ENCODE measurements at regions not wholly inside any gene's neighbourhood (a gene's known extent, or its start where the extent isn't known, plus 50 kb on each side); places are given as distances from the start of the nearest gene placed in this dataset.
"Not testable (repeated sequence)": the region's sequence is repeated elsewhere in the genome, so short reads cannot be mapped to it uniquely, and the experiment has no call there.

- H3K4me3 Mint-ChIP-seq, H3K27ac Mint-ChIP-seq, DNase-seq, H3K4me1 Mint-ChIP-seq, ATAC-seq: not testable (repeated sequence)
- peaks cover 41% of the 10 kb centered on the region for H3K27me3 Mint-ChIP-seq
- H3K9me3 Mint-ChIP-seq = peaks cover 0 to 15% of the 10 kb centered on the region in 2 donors
These were observed 86.7 kb upstream of the OR4E1 start for GRCh38 chr14:21760360-21760759.

- Mint-ChIP-seq H3K9me3 (no peaks in the 10 kb centered on the region), H3K27me3 (peaks cover 36% of the 10 kb centered on the region), H3K4me3 (peak overlapping the region; percentile 44 to 61), H3K27ac (peak overlapping the region in 1 of 2 donors; percentile 8), H3K4me1 (peaks cover 7% of the 10 kb centered on the region)
- ATAC-seq = peak; percentile 56
- DNase-seq = no peak
These were observed 75.8 kb upstream of the OR4E1 start for GRCh38 chr14:21749306-21749868.

- Mint-ChIP-seq H3K4me3 (peak overlapping the region; percentile 44 to 61), H3K27ac (peak overlapping the region; percentile 8 to 31), H3K9me3 (no peaks in the 10 kb centered on the region)
These were observed 75.3 kb upstream of the OR4E1 start for GRCh38 chr14:21748869-21749303.

GRCh38 chr14:21735639-21736307, 62.2 kb upstream of the OR4E1 start:
- H3K27ac Mint-ChIP-seq = no peak overlapping the region
- peak overlapping the region; percentile 37 to 70 for H3K4me3 Mint-ChIP-seq
- peaks cover 8% of the 10 kb centered on the region for H3K4me1 Mint-ChIP-seq
- ATAC-seq = peak; percentile 88
- peaks cover 48% of the 10 kb centered on the region for H3K27me3 Mint-ChIP-seq
- DNase-seq = peak in 1 of 2 donors; percentile 33
- no peaks in the 10 kb centered on the region for H3K9me3 Mint-ChIP-seq

More at GRCh38 chr14:21748869-21749303, 75.3 kb upstream of the OR4E1 start:
- H3K4me1 Mint-ChIP-seq = peaks cover 7% of the 10 kb centered on the region
- ATAC-seq (peak; percentile 95), DNase-seq (peak; percentile 36 to 56)
- H3K27me3 Mint-ChIP-seq = peaks cover 33% of the 10 kb centered on the region

- Mint-ChIP-seq H3K4me1 (peaks cover 10% of the 10 kb centered on the region), H3K9me3 (no peaks in the 10 kb centered on the region), H3K27me3 (peaks cover 44% of the 10 kb centered on the region), H3K27ac (no peak overlapping the region), H3K4me3 (peak overlapping the region in 1 of 2 donors; percentile 70)
- DNase-seq (no peak), ATAC-seq (no peak)
These were observed 61.6 kb upstream of the OR4E1 start for GRCh38 chr14:21735200-21735599.

- Mint-ChIP-seq H3K4me3 (peak overlapping the region; percentile 17 to 70), H3K4me1 (peaks cover 16% of the 10 kb centered on the region), H3K9me3 (no peaks in the 10 kb centered on the region), H3K27ac (peak overlapping the region in 1 of 2 donors; percentile 21), H3K27me3 (peaks cover 38% of the 10 kb centered on the region)
- ATAC-seq = peak; percentile 64
- DNase-seq = peak; percentile 43 to 44
These were observed 60.9 kb upstream of the OR4E1 start for GRCh38 chr14:21734457-21735074.

GRCh38 chr14:21729703-21730233, 56.1 kb upstream of the OR4E1 start:
- Mint-ChIP-seq H3K4me3 (peak overlapping the region; percentile 57 to 69), H3K27me3 (no peaks in the 10 kb centered on the region), H3K4me1 (peaks cover 15% of the 10 kb centered on the region), H3K27ac (no peak overlapping the region), H3K9me3 (no peaks in the 10 kb centered on the region)
- ATAC-seq (peak; percentile 67), DNase-seq (no peak)

GRCh38 chr14:21725250-21725649, 51.6 kb upstream of the OR4E1 start:
- H3K27ac Mint-ChIP-seq = no peak overlapping the region
- peaks cover 17% of the 10 kb centered on the region for H3K27me3 Mint-ChIP-seq
- no peak overlapping the region for H3K4me3 Mint-ChIP-seq
- no peaks in the 10 kb centered on the region for H3K9me3 Mint-ChIP-seq
- no peak for ATAC-seq
- peaks cover 8% of the 10 kb centered on the region for H3K4me1 Mint-ChIP-seq
- DNase-seq = no peak

GRCh38 chr14:21724090-21724973, 50.7 kb upstream of the OR4E1 start:
- Mint-ChIP-seq H3K4me1 (no peaks in the 10 kb centered on the region), H3K27me3 (peaks cover 17% of the 10 kb centered on the region), H3K4me3 (peak overlapping the region; percentile 49 to 68), H3K27ac (no peak overlapping the region), H3K9me3 (no peaks in the 10 kb centered on the region)
- no peak for ATAC-seq
- DNase-seq = no peak

- no peaks in the 10 kb centered on the region for H3K4me1 Mint-ChIP-seq
- H3K27me3 Mint-ChIP-seq = peaks cover 23% of the 10 kb centered on the region
- peak overlapping the region in 1 of 2 donors; percentile 50 for H3K27ac Mint-ChIP-seq
- H3K4me3 Mint-ChIP-seq = peak overlapping the region; percentile 51 to 68
- ATAC-seq = peak; percentile 90
- DNase-seq = peak; percentile 25 to 56
- no peaks in the 10 kb centered on the region for H3K9me3 Mint-ChIP-seq
These were observed 49.9 kb upstream of the OR4E1 start for GRCh38 chr14:21723431-21724045.

Measured in stimulated activated naive CD8-positive, alpha-beta T cell treated with anti-CD3 and anti-CD28 coated beads, Interleukin-15, amount 100 ng/mL, for 72 hours (primary cell).